DMS 273 (cell line): ENCODE measurements at regions not wholly inside any gene's neighbourhood (a gene's known extent, or its start where the extent isn't known, plus 50 kb on each side); places are given as distances from the start of the nearest gene placed in this dataset.
A peak's percentile ranks its signal among the peaks of the same experiment; 100 is the strongest.

ENCODE experiments used
- DNase-seq: peaks from one replicate; lab custom pipeline; 2025; ENCODE audit not compliant: unreplicated experiment; lab: John Stamatoyannopoulos, UW

- no peak for DNase-seq
Observed at GRCh38 chr4:71151054-71151453, 157.6 kb downstream of the DCK start.

DNA sequence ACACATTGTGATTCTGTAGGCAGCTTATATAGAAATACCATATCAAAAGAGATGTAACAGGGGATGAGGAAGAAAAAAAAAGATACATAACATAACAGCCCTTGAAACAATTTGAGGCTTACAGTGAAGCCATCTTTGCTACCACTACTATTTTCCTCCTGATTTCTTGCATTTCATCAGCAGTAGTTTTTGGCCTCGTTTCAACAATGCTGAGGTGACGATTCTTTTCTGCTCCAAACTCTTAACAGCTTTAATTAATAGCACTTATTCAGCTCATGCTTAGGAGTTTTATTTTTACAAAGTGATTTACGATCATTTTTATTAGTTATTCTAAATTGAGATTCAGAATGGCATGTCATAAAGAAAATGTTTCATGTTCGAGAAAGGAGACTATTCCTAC lies 163.2 kb downstream of the DCK start:
- DNase-seq = no peak

GRCh38 chr4:71162386-71162785 lies 168.9 kb downstream of the DCK start:
- DNase-seq = no peak

DNA sequence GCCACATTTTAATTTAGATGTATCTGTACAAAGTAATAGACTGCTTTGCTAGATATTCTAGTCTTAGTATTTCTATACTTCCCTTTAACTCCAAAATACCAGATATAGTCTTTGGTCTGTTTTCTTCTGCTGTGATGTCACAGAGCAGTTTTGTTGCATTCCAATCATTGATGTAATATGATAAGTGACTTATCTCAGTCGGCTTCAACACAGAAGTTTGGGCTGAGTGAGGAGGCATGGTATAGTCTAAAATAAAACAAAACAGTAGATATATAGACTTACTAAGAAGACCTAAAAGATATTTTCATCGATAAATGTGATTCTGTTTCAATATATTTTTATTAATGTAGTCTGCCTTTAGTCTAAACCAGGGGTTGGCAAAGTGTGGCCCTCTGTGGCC lies 169.9 kb downstream of the DCK start:
- no peak for DNase-seq

DNA sequence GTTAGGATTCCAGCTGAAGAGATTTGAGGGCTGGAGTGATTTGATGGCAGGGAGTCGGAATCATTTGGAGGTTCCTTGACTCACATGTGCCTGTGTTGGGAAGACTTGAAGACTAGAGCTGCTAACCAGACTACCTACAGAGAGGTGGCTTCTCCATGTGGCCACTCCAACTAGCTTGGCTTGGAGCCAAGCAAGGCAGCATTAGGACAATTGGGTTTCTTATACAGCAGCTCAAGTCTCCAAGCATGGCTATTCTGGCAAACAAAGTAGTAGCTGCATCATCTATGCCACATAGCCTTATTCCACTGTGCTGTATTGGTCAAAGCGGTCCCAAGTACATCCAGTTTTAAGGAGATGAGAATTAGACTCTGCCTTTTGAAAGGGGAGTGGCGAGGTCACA lies 171.7 kb upstream of the SLC4A4 start:
- DNase-seq = no peak

DNA sequence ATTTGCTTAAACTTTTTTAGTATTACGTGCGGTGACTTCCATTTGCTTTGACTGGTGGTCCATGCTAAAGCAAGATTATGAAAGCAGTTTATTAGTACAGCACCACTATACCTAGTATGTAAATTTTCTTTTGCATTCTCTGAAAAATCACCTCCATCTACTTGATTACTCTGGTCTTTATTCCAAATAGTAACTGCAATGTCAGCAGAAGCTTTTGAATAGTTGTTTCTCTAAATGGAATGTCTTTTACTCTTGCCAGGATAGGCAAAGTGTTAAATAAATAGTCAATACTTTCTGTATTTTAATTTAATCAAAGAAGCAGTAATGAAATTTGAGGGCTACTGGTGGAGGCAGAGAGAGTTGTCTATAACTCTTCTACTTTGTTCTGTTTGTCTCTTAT lies 167.2 kb upstream of the SLC4A4 start:
- no peak for DNase-seq

DNA sequence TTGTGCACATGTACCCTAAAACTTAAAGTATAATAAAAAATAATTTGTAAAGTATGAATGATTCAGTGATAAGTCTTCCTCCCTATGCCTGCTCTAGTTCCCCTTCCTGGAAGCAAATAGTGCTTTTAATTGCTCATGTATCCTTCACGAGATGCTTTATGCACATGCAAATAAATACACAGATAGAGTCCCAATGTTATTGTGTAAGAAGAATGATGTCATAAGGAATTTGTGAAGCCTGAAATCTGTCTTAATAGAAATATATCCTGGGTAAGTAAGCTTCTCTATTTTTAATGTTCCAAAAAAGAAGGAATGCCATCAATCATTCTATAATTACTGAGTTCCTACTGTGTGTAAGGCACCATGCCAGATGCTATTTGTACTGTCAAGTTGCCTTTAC lies 157.5 kb upstream of the SLC4A4 start:
- no peak for DNase-seq

DNA sequence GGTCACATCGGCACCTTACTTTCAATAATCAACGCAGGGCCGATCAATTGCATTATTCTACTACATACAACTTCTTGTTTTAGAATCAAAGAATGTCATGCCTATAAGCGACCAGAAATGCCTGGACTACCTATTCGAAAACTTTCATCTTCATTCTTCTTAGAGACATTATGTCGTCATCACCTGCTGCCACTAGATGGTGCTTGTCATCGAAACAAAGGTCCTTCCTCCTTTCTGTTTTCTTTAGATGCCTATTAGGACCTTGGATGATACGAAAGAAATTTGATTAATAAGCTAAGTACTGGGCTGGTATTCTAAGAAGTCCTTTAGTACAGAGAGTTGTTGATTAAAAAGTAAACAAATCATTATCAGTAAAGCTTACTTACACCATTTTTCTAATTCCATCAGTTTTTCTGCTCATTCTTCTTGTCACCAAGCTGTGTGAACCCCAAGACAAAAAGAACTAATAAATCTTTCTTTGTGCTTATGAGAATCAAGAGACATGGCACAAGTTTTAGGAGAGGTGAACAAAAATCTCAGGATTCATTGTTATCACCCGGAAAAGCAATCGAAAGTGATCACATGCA lies 154.5 kb upstream of the SLC4A4 start:
- peak; percentile 74 for DNase-seq

- DNase-seq = no peak
Observed at GRCh38 chr4:71185037-71185436, 153.8 kb upstream of the SLC4A4 start.

GRCh38 chr4:71186257-71186565 lies 152.6 kb upstream of the SLC4A4 start:
- DNase-seq = no peak

GRCh38 chr4:71186566-71187403 lies 152.0 kb upstream of the SLC4A4 start:
- DNase-seq = peak; percentile 81

- peak; percentile 71 for DNase-seq
Observed at GRCh38 chr4:71187404-71188155, 151.2 kb upstream of the SLC4A4 start.

GRCh38 chr4:71188156-71188640 lies 150.6 kb upstream of the SLC4A4 start:
- DNase-seq = peak; percentile 60

DNA sequence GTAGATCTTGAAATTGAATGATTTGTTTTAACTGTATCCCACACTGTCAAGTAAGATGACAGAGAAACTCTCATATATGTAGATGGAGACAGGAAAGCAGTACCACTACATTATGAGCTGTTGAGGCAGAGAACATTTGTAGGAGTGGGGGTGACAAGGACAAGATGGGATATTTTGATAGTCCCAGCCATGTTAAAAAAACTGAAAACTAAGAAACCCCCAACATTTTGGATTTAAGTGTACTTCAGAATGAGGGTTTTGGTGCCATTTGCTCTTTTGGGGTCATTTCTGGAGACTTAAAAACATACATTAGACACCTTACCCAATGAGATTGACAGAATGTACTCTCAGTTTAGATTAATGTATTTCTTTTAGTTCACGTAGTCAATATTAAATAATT lies 149.9 kb upstream of the SLC4A4 start:
- no peak for DNase-seq

- DNase-seq = no peak
Observed at GRCh38 chr4:71189471-71189870, 149.3 kb upstream of the SLC4A4 start.

GRCh38 chr4:71194454-71194853 lies 144.4 kb upstream of the SLC4A4 start:
- no peak for DNase-seq

- no peak for DNase-seq
Observed at GRCh38 chr4:71195924-71196323, 142.9 kb upstream of the SLC4A4 start.

DNA sequence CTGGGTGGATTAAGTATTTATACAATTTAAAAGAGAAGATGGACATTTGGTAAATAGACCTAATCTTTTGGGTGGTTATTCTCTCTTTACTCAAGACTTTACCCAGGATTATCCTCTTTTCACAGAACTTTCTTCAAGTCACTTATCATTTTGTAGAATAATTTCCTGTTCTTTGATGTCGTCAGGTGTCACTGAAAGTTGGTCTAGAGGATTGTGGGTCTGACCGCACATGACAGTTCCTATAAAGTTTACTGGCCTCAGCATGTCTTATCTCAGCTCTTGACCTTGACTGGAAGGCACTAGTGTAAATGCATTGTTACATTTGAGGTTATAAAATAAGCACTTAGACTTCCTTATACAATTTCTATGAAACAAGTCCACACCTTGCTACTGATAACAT lies 139.9 kb upstream of the SLC4A4 start:
- no peak for DNase-seq

DNA sequence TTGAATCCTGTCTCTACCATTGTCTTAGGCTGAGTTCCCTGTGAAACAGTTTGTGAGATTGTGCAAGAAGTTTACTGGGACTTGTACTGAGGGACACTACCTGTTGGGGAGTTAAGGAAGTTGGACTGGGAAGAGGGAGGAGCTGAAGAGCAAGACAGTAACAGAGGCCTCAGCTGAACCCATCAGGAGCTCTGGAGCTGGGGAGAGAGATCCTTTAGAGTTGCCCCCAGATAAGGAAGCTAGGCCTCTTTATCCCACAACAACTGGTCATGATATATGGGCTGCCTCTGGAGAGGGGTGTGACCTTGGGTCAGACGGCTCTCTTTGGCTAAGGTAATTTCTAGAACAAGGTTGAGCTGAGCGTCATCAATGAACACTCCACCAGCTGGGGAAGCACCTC lies 137.8 kb upstream of the SLC4A4 start:
- DNase-seq = no peak

- no peak for DNase-seq
Observed at GRCh38 chr4:71201817-71202576, 136.8 kb upstream of the SLC4A4 start.

DNA sequence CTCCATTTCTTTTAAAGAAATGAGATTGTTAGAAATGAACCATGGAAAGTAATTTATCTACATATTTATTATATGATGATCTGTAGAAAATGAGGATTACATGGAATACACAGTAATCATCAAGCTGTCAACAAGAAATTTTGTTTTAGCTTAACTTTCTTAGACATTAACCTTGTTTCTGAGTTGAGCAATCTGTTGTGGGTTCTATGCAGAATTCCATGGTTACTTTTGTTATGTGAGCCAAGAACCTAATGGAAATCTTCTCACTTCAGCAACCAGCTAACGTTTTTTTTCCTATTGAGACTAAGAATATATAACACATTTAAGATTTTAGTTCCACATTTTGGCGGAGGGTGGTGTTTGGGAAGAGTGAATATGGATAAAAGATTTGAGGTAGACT lies 136.1 kb upstream of the SLC4A4 start:
- no peak for DNase-seq
